HCT116 (cell line): ENCODE measurements at regions not wholly inside any gene's neighbourhood (a gene's known extent, or its start where the extent isn't known, plus 50 kb on each side); places are given as distances from the start of the nearest gene placed in this dataset.

Source experiments
- ATAC-seq: fragments of 200-7000 bp; cut with Tn5 transposase; 2 replicates; pipeline ENCODE4 v1.9.1; 2020; ENCODE audit warnings: mild to moderate bottlenecking, moderate library complexity
- BruUV-seq: library from RNA; stranded (reverse); fragments of 400-500 nt; replicated peaks from 2 replicates; lab custom pipeline; 2021; lab: Mats Ljungman, UMichigan
- CTCF ChIA-PET: fragments of 300-600 bp; sonication (Branson Sonifier 250); formaldehyde crosslinking; loops from one replicate; lab custom pipeline; 2021; ENCODE audit warnings: antibody characterized with exemption; lab: Charles Lee
- POLR2A ChIA-PET: fragments of 300-600, 350-600 bp; sonication (Branson Sonifier 250); formaldehyde crosslinking; loops from one replicate; lab custom pipeline; 2021; ENCODE audit warnings: antibody characterized with exemption; lab: Charles Lee
- RAD21 ChIA-PET, 2 experiments: fragments of 300-600 bp; sonication (Branson Sonifier 250); formaldehyde crosslinking; loops; one replicate each; lab custom pipeline; 2023; ENCODE audit warnings: low total read pairs in 2 of 2; ENCODE audit not compliant: uncharacterized antibody in 2 of 2, unreplicated experiment in 2 of 2, low non-redundant PET in 1 of 2; lab: Charles Lee
- DNase-seq: peaks from one replicate; pipeline ENCODE4 v3.0.0-alpha.2; 2010; ENCODE audit warnings: low read depth, low spot score
- H2AFZ ChIP-seq: fragments of 200-600 bp; shearing (Covaris generic), sonication (generic); 2 replicates; pipeline ENCODE4 v1.6.1; 2017; ENCODE audit warnings: low read depth, mixed run types, mixed read lengths, antibody characterized with exemption, low read length; ENCODE audit not compliant: poor library complexity, severe bottlenecking
- H3K27ac ChIP-seq: 2 replicates; pipeline ENCODE4 v1.5.1; 2012; ENCODE audit warnings: low read depth, low read length
- H3K27me3 ChIP-seq: fragments of 200-600 bp; sonication (generic); 2 replicates; pipeline ENCODE4 v1.6.1; 2016; ENCODE audit warnings: mixed run types, low read length, mixed read lengths; ENCODE audit not compliant: insufficient read depth
- H3K36me3 ChIP-seq, 2 experiments: fragments of 200-500 bp in 1 of 2; fragments of 200-600 bp in 1 of 2; sonication (Bioruptor generic) in 1 of 2; sonication (generic) in 1 of 2; 2 replicates each; pipeline versions ENCODE4 v1.5.1 to v1.6.1; 2014 to 2016; ENCODE audit warnings: low read length in 2 of 2, inconsistent platforms in 1 of 2, mixed read lengths in 1 of 2, mixed run types in 1 of 2; ENCODE audit not compliant: insufficient read depth in 2 of 2, control insufficient read depth in 1 of 2
- H3K4me1 ChIP-seq, 2 experiments: fragments of 200-600 bp in 1 of 2; sonication (generic) in 1 of 2; 2 replicates each; pipeline versions ENCODE4 v1.5.1 to v1.6.1; 2012 to 2017; ENCODE audit warnings: low read length in 2 of 2, inconsistent platforms in 1 of 2, mild to moderate bottlenecking in 1 of 2, mixed read lengths in 1 of 2, mixed run types in 1 of 2, moderate library complexity in 1 of 2; ENCODE audit not compliant: insufficient read depth in 2 of 2, control insufficient read depth in 1 of 2
- H3K4me2 ChIP-seq: fragments of 200-600 bp; sonication (generic); 2 replicates; pipeline ENCODE4 v1.6.1; 2017; ENCODE audit warnings: mixed run types, low read length, mixed read lengths
- H3K4me3 ChIP-seq, 2 experiments: fragments of 200-600 bp in 1 of 2; sonication (generic) in 1 of 2; replicated peaks in 1 of 2; 2 replicates each; pipeline ENCODE4 v1.5.1; 2011 to 2016; ENCODE audit warnings: low read length in 2 of 2, control low read depth in 1 of 2, low read depth in 1 of 2, mild to moderate bottlenecking in 1 of 2, mixed read lengths in 1 of 2, mixed run types in 1 of 2
- H3K79me2 ChIP-seq: fragments of 200-600 bp; sonication (generic); 2 replicates; pipeline ENCODE4 v1.6.1; 2017; ENCODE audit warnings: mild to moderate bottlenecking, mixed run types, low read length, moderate library complexity, mixed read lengths; ENCODE audit not compliant: insufficient read depth
- H3K9ac ChIP-seq: fragments of 200-600 bp; sonication (generic); 2 replicates; pipeline ENCODE4 v1.6.1; 2016; ENCODE audit warnings: low read length, mixed read lengths
- H3K9me2 ChIP-seq: fragments of 200-600 bp; sonication (generic), shearing (Covaris generic); 2 replicates; pipeline ENCODE4 v1.6.1; 2017; ENCODE audit warnings: mixed run types, mild to moderate bottlenecking, moderate library complexity; ENCODE audit not compliant: insufficient read depth
- H3K9me3 ChIP-seq, 2 experiments: fragments of 200-500 bp in 1 of 2; fragments of 200-600 bp in 1 of 2; sonication (Bioruptor generic) in 1 of 2; sonication (generic) in 1 of 2; 2 replicates each; pipeline ENCODE4 v1.6.1; 2014 to 2017; ENCODE audit warnings: low read length in 2 of 2, mixed read lengths in 2 of 2, inconsistent platforms in 1 of 2, low read depth in 1 of 2, mild to moderate bottlenecking in 1 of 2, mixed run types in 1 of 2, moderate library complexity in 1 of 2; ENCODE audit not compliant: control insufficient read depth in 1 of 2, insufficient read depth in 1 of 2
- H4K20me1 ChIP-seq: fragments of 200-600 bp; sonication (generic), shearing (Covaris generic); 2 replicates; pipeline ENCODE4 v1.6.1; 2017; ENCODE audit warnings: mixed run types, mild to moderate bottlenecking, moderate library complexity; ENCODE audit not compliant: insufficient read depth
- CEBPB ChIP-seq: IDR thresholded peaks from 2 replicates; pipeline ENCODE4 v1.6.1; 2012; ENCODE audit warnings: low read depth
- EGR1 ChIP-seq: IDR thresholded peaks from 2 replicates; pipeline ENCODE4 v1.6.1; 2012; ENCODE audit warnings: low read depth
- ELF1 ChIP-seq: IDR thresholded peaks from 2 replicates; pipeline ENCODE4 v1.6.1; 2012; ENCODE audit warnings: low read depth, borderline replicate concordance
- EZH2 ChIP-seq: fragments of 200-600 bp; sonication (generic); IDR thresholded peaks from 2 replicates; pipeline ENCODE4 v1.6.1; 2017; ENCODE audit warnings: antibody characterized with exemption, mixed run types
- POLR2AphosphoS5 ChIP-seq: IDR thresholded peaks from 2 replicates; pipeline ENCODE4 v1.6.1; 2011; ENCODE audit warnings: mild to moderate bottlenecking, low read depth, low read length, moderate library complexity
- RAD21 ChIP-seq: IDR thresholded peaks from 2 replicates; pipeline ENCODE4 v1.6.1; 2012; ENCODE audit warnings: low read depth, mild to moderate bottlenecking
- SIN3A ChIP-seq: IDR thresholded peaks from 2 replicates; pipeline ENCODE4 v1.6.1; 2012; ENCODE audit warnings: low read depth
- SP1 ChIP-seq: IDR thresholded peaks from 2 replicates; pipeline ENCODE4 v1.6.1; 2012; ENCODE audit warnings: low read depth
- SRF ChIP-seq: IDR thresholded peaks from 2 replicates; pipeline ENCODE4 v1.6.1; 2012; ENCODE audit warnings: low read depth
- ZNF274 ChIP-seq: fragments of 200-500 bp; sonication (Bioruptor generic); IDR thresholded peaks from 2 replicates; pipeline ENCODE4 v1.6.1; 2014; ENCODE audit warnings: mild to moderate bottlenecking, low read depth, low read length, inconsistent platforms
- intact Hi-C: fragments of 100-400 bp; cut with micrococcal nuclease; formaldehyde crosslinking; loops from 2 replicates; pipeline ENCODE4 v1.10.0; 2022
- TF ChIP-seq, protein P1 (sequence below): IDR thresholded peaks from 2 replicates; pipeline ENCODE4 v1.6.1; 2011; ENCODE audit warnings: mild to moderate bottlenecking, low read length, moderate library complexity; ENCODE audit not compliant: insufficient replicate concordance; ENCODE audit errors: extremely low read depth
- TF ChIP-seq, protein P2 (sequence below), 3 experiments: fragments of 200-600 bp in 1 of 3; sonication (generic) in 1 of 3; IDR thresholded peaks in 2 of 3; conservative IDR thresholded peaks in 1 of 3; 2 replicates each; pipeline ENCODE4 v1.5.1; 2012 to 2017; ENCODE audit warnings: low read depth in 2 of 3, low read length in 2 of 3, antibody characterized with exemption in 1 of 3, borderline replicate concordance in 1 of 3, control low read depth in 1 of 3, mild to moderate bottlenecking in 1 of 3, mixed read lengths in 1 of 3, mixed run types in 1 of 3, moderate library complexity in 1 of 3; ENCODE audit not compliant: insufficient read depth in 1 of 3
- TF ChIP-seq, protein P3 (sequence below): IDR thresholded peaks from 2 replicates; pipeline ENCODE4 v1.6.1; 2012; ENCODE audit warnings: low read depth

DNA sequence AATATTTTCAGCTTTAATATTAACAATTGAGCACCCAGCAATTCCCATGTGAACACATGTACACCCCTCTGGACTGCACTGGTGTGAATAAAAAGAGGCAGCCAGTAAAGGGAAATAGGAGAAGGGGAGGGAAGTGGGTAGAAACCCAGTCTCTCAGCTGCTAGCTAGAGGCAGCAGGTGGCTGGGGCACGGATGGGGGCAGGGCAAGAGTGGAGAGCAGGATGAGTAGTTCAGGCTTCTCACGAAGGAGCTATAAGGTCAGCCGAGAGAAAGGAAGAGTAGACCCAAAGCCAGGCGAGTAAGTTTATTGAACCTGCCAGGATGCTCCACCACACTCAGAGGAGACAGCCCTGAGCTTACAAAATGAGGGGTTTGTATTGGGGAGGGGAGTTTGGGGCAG lies 184.8 kb upstream of the MTMR8 start:
- H4K20me1 ChIP-seq = no peaks in the 10 kb centered on the region
- no peak overlapping the region for H3K4me3 ChIP-seq
- H3K9me2 ChIP-seq = no peaks in the 10 kb centered on the region
- ChIA-PET POLR2A (no interaction called here), RAD21 (no interaction called here), CTCF (no interaction called here)
- no peak overlapping the region for H2AFZ ChIP-seq
- ATAC-seq (no peak), DNase-seq (no peak)
- BruUV-seq = no TSS peak
- H3K9me3 ChIP-seq = no peaks in the 10 kb centered on the region
- H3K4me2 ChIP-seq = no peak overlapping the region
- no peaks in the 10 kb centered on the region for H3K4me1 ChIP-seq
- H3K27me3 ChIP-seq = no peaks in the 10 kb centered on the region
- H3K36me3 ChIP-seq = no peaks in the 10 kb centered on the region
- no peaks in the 10 kb centered on the region for H3K79me2 ChIP-seq
- intact Hi-C loops = no loop called here
- no peak overlapping the region for H3K27ac ChIP-seq
- H3K9ac ChIP-seq = no peak overlapping the region
- TF ChIP-seq POLR2AphosphoS5 (no peak), EZH2 (no peak), SP1 (no peak), EGR1 (no peak), RAD21 (no peak), SRF (no peak), CEBPB (no peak), SIN3A (no peak), ZNF274 (no peak), ELF1 (no peak)
- TF ChIP-seq, protein P1, sequence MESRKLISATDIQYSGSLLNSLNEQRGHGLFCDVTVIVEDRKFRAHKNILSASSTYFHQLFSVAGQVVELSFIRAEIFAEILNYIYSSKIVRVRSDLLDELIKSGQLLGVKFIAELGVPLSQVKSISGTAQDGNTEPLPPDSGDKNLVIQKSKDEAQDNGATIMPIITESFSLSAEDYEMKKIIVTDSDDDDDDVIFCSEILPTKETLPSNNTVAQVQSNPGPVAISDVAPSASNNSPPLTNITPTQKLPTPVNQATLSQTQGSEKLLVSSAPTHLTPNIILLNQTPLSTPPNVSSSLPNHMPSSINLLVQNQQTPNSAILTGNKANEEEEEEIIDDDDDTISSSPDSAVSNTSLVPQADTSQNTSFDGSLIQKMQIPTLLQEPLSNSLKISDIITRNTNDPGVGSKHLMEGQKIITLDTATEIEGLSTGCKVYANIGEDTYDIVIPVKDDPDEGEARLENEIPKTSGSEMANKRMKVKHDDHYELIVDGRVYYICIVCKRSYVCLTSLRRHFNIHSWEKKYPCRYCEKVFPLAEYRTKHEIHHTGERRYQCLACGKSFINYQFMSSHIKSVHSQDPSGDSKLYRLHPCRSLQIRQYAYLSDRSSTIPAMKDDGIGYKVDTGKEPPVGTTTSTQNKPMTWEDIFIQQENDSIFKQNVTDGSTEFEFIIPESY = no peak
- TF ChIP-seq, protein P2, sequence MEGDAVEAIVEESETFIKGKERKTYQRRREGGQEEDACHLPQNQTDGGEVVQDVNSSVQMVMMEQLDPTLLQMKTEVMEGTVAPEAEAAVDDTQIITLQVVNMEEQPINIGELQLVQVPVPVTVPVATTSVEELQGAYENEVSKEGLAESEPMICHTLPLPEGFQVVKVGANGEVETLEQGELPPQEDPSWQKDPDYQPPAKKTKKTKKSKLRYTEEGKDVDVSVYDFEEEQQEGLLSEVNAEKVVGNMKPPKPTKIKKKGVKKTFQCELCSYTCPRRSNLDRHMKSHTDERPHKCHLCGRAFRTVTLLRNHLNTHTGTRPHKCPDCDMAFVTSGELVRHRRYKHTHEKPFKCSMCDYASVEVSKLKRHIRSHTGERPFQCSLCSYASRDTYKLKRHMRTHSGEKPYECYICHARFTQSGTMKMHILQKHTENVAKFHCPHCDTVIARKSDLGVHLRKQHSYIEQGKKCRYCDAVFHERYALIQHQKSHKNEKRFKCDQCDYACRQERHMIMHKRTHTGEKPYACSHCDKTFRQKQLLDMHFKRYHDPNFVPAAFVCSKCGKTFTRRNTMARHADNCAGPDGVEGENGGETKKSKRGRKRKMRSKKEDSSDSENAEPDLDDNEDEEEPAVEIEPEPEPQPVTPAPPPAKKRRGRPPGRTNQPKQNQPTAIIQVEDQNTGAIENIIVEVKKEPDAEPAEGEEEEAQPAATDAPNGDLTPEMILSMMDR (IDR thresholded peaks at IDR 0.05 in 2 of 3, conservative IDR thresholded peaks at IDR 0.05 in 1 of 3; ENCODE audit: borderline replicate concordance in 1 of 3, insufficient read depth in 1 of 3, low read depth in 2 of 3, low read length in 2 of 3) = no peak
- TF ChIP-seq, protein P3, sequence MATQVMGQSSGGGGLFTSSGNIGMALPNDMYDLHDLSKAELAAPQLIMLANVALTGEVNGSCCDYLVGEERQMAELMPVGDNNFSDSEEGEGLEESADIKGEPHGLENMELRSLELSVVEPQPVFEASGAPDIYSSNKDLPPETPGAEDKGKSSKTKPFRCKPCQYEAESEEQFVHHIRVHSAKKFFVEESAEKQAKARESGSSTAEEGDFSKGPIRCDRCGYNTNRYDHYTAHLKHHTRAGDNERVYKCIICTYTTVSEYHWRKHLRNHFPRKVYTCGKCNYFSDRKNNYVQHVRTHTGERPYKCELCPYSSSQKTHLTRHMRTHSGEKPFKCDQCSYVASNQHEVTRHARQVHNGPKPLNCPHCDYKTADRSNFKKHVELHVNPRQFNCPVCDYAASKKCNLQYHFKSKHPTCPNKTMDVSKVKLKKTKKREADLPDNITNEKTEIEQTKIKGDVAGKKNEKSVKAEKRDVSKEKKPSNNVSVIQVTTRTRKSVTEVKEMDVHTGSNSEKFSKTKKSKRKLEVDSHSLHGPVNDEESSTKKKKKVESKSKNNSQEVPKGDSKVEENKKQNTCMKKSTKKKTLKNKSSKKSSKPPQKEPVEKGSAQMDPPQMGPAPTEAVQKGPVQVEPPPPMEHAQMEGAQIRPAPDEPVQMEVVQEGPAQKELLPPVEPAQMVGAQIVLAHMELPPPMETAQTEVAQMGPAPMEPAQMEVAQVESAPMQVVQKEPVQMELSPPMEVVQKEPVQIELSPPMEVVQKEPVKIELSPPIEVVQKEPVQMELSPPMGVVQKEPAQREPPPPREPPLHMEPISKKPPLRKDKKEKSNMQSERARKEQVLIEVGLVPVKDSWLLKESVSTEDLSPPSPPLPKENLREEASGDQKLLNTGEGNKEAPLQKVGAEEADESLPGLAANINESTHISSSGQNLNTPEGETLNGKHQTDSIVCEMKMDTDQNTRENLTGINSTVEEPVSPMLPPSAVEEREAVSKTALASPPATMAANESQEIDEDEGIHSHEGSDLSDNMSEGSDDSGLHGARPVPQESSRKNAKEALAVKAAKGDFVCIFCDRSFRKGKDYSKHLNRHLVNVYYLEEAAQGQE = no peak
